ENCODE measurements at regions not wholly inside any gene's neighbourhood (a gene's known extent, or its start where the extent isn't known, plus 50 kb on each side); places are given as distances from the start of the nearest gene placed in this dataset.

- DNase-seq (ENCODE audit: low read depth) = no peak
- H3K4me3 ChIP-seq (ENCODE audit: control insufficient read depth, low read depth, low read length) = no peak overlapping the region
- TF ChIP-seq CTCF (conservative IDR thresholded peaks at IDR 0.05; ENCODE audit: control insufficient read depth, insufficient read depth, low read depth, low read length) = no peak
Measured at GRCh38 chr7:131031099-131031868, 296.4 kb upstream of the MKLN1 start.

GRCh38 chr7:131032786-131033185, 294.9 kb upstream of the MKLN1 start:
- no peak for TF ChIP-seq CTCF (conservative IDR thresholded peaks at IDR 0.05; ENCODE audit: control insufficient read depth, insufficient read depth, low read depth, low read length)
- no peak overlapping the region for H3K4me3 ChIP-seq (ENCODE audit: control insufficient read depth, low read depth, low read length)
- no peak for DNase-seq (ENCODE audit: low read depth)

- no peak for TF ChIP-seq CTCF (conservative IDR thresholded peaks at IDR 0.05; ENCODE audit: control insufficient read depth, insufficient read depth, low read depth, low read length)
- H3K4me3 ChIP-seq (ENCODE audit: control insufficient read depth, low read depth, low read length) = no peak overlapping the region
- DNase-seq (ENCODE audit: low read depth) = peak; percentile 31
Measured at GRCh38 chr7:131034166-131034881, 293.4 kb upstream of the MKLN1 start.

- H3K4me3 ChIP-seq (ENCODE audit: control insufficient read depth, low read depth, low read length) = no peak overlapping the region
- no peak for DNase-seq (ENCODE audit: low read depth)
- no peak for TF ChIP-seq CTCF (conservative IDR thresholded peaks at IDR 0.05; ENCODE audit: control insufficient read depth, insufficient read depth, low read depth, low read length)
Measured at GRCh38 chr7:131035088-131035770, 292.4 kb upstream of the MKLN1 start.

GRCh38 chr7:131038153-131038552, 289.5 kb upstream of the MKLN1 start:
- no peak overlapping the region for H3K4me3 ChIP-seq (ENCODE audit: control insufficient read depth, low read depth, low read length)
- DNase-seq (ENCODE audit: low read depth) = no peak
- TF ChIP-seq CTCF (conservative IDR thresholded peaks at IDR 0.05; ENCODE audit: control insufficient read depth, insufficient read depth, low read depth, low read length) = no peak

- no peak overlapping the region for H3K4me3 ChIP-seq (ENCODE audit: control insufficient read depth, low read depth, low read length)
- DNase-seq (ENCODE audit: low read depth) = no peak
- no peak for TF ChIP-seq CTCF (conservative IDR thresholded peaks at IDR 0.05; ENCODE audit: control insufficient read depth, insufficient read depth, low read depth, low read length)
Measured at GRCh38 chr7:131039355-131039762, 288.3 kb upstream of the MKLN1 start.

Measured in fibroblast of mammary gland (primary cell).